H1 (cell line): ENCODE measurements at regions not wholly inside any gene's neighbourhood (a gene's known extent, or its start where the extent isn't known, plus 50 kb on each side); places are given as distances from the start of the nearest gene placed in this dataset.

ENCODE experiments used
- ATF3 ChIP-seq: IDR thresholded peaks from 2 replicates; pipeline ENCODE4 v1.6.1; 2011; ENCODE audit warnings: low read depth, mild to moderate bottlenecking, low read length; ENCODE audit not compliant: insufficient read depth
- BRCA1 ChIP-seq: IDR thresholded peaks from 2 replicates; pipeline ENCODE4 v1.6.1; 2012; ENCODE audit warnings: low read depth, low read length, improper control_type of control experiment
- CTBP2 ChIP-seq: IDR thresholded peaks from 2 replicates; pipeline ENCODE4 v1.7.0; 2011; ENCODE audit warnings: borderline replicate concordance, mild to moderate bottlenecking, moderate library complexity, mixed read lengths, low read length; ENCODE audit not compliant: insufficient read depth, insufficient read length
- SIX5 ChIP-seq: IDR thresholded peaks from 2 replicates; pipeline ENCODE4 v1.6.1; 2011; ENCODE audit warnings: mild to moderate bottlenecking, low read depth, low read length
- TAF7 ChIP-seq: optimal IDR thresholded peaks from 2 replicates; pipeline ENCODE3; 2011; ENCODE audit warnings: low read depth, mild to moderate bottlenecking, inconsistent platforms, low read length, moderate library complexity, borderline replicate concordance

GRCh38 chr12:16884819-16885218, 278.9 kb upstream of the LMO3 start (continued):
- TF ChIP-seq ATF3: no peak
- TF ChIP-seq SIX5: no peak
- TF ChIP-seq BRCA1: no peak
- TF ChIP-seq TAF7: no peak
- TF ChIP-seq CTBP2: no peak
- TF ChIP-seq, all 59 proteins: peak for 0
